Colonic mucosa (tissue), 4 donors: ENCODE measurements at regions not wholly inside any gene's neighbourhood (a gene's known extent, or its start where the extent isn't known, plus 50 kb on each side); places are given as distances from the start of the nearest gene placed in this dataset.

ENCODE experiments used
- DNase-seq: peaks from one replicate; pipeline ENCODE4 v3.0.0-alpha.2; 2020
- H3K27ac ChIP-seq: fragments of 200-600 bp; one replicate; pipeline ENCODE4 v1.8.0; 2021
- H3K27me3 ChIP-seq: fragments of 200-600 bp; one replicate; pipeline ENCODE4 v1.8.0; 2021
- H3K36me3 ChIP-seq: fragments of 200-600 bp; one replicate; pipeline ENCODE4 v1.8.0; 2021
- H3K4me1 ChIP-seq: fragments of 200-600 bp; one replicate; pipeline ENCODE4 v1.8.0; 2021; ENCODE audit warnings: mild to moderate bottlenecking
- H3K4me3 ChIP-seq: fragments of 200-600 bp; one replicate; pipeline ENCODE4 v1.8.0; 2021
- H3K9ac ChIP-seq, 2 donors: one replicate each; pipeline ENCODE4 v1.7.0; 2013; ENCODE audit warnings: control low read depth in 2 of 2, low read depth in 2 of 2, low read length in 2 of 2
- H3K9me3 ChIP-seq: fragments of 200-600 bp; one replicate; pipeline ENCODE4 v1.8.0; 2021
- intact Hi-C: fragments of 100-400 bp; cut with DNase I; formaldehyde crosslinking; loops from one replicate; pipeline ENCODE4 v1.14.1; 2022
- TF ChIP-seq, protein P1 (sequence below): fragments of 200-600 bp; IDR thresholded peaks from one replicate; pipeline ENCODE4 v1.8.0; 2022; ENCODE audit warnings: antibody characterized with exemption, mild to moderate bottlenecking
- donor health status: healthy.
- donor health status: DM: no; HTN: no; CAD: no.
- donor health status: DM: no; HTN: no; CAD: no.

DNA sequence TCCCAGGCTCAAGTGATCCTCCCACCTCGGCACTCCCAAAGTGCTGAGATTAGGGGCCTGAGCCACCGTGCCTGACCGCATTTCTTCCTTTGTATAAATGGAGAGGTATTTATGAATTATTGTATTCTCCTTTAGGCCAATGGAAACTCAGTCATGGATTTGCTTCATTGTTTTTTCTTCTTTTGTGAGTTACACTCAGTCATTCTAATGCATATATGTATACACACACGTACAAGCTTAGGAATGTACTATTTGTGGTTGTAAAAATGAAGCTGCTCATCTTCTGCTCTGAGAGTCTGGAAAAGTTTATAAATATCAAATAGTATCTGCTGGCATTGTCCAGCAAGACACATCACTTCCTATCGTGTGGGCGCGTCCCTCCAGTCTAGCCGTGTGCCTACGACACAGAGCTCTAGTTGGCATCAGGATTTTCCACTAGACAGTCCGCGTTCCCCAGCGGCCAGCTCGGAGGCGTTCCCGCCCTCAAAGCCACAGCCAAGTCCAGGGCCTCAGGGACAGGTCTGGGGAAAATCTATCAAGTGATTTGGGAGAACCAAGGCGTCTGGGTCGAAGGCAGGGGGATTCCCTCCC is 215.2 kb downstream of the NFATC2 start:
- intact Hi-C loops = no loop called here
- Histone ChIP-seq H3K27ac (no peak overlapping the region), H3K4me1 (no peaks in the 10 kb centered on the region), H3K9me3 (no peaks in the 10 kb centered on the region), H3K27me3 (no peaks in the 10 kb centered on the region), H3K36me3 (no peaks in the 10 kb centered on the region), H3K9ac (no peak overlapping the region), H3K4me3 (no peak overlapping the region)
- DNase-seq = no peak
- TF ChIP-seq, protein P1, sequence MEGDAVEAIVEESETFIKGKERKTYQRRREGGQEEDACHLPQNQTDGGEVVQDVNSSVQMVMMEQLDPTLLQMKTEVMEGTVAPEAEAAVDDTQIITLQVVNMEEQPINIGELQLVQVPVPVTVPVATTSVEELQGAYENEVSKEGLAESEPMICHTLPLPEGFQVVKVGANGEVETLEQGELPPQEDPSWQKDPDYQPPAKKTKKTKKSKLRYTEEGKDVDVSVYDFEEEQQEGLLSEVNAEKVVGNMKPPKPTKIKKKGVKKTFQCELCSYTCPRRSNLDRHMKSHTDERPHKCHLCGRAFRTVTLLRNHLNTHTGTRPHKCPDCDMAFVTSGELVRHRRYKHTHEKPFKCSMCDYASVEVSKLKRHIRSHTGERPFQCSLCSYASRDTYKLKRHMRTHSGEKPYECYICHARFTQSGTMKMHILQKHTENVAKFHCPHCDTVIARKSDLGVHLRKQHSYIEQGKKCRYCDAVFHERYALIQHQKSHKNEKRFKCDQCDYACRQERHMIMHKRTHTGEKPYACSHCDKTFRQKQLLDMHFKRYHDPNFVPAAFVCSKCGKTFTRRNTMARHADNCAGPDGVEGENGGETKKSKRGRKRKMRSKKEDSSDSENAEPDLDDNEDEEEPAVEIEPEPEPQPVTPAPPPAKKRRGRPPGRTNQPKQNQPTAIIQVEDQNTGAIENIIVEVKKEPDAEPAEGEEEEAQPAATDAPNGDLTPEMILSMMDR = no peak

- peak; percentile 24 for DNase-seq
- intact Hi-C loops = no loop called here
- Histone ChIP-seq H3K9ac (no peak overlapping the region), H3K9me3 (no peaks in the 10 kb centered on the region), H3K36me3 (no peaks in the 10 kb centered on the region), H3K4me3 (no peak overlapping the region), H3K4me1 (no peaks in the 10 kb centered on the region), H3K27ac (no peak overlapping the region), H3K27me3 (no peaks in the 10 kb centered on the region)
- TF ChIP-seq, protein P1 = peak; percentile 32
These were observed 216.2 kb downstream of the NFATC2 start for GRCh38 chr20:51326201-51326819.

DNA sequence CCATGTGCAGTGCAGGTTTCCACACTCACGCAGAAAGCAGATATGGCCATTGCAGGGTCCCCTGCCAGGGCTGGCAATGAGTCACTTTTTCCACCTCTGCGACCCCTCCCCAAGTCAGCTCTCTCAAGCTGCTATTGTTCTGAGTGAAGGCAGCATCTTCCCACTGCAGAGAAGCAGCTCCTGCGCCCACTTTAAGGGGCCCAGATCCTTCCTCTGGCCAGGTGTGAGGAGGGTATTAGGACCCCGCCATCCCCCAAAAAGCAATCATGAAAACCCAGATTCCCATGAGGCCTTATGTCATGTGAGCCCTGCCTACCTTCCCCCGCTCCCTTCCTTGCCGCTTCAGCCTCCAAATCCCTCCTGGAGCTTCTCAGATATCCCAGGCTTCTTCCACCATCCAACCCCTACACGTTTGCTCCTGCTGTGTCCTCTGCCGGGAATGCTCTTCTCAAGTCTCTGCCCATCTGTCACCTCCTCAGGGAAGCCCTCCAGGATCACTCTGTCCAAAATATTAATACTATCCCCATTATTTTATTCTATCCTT is 220.3 kb downstream of the NFATC2 start:
- Histone ChIP-seq H3K27me3 (no peaks in the 10 kb centered on the region), H3K36me3 (no peaks in the 10 kb centered on the region)
- intact Hi-C loops = no loop called here

DNA sequence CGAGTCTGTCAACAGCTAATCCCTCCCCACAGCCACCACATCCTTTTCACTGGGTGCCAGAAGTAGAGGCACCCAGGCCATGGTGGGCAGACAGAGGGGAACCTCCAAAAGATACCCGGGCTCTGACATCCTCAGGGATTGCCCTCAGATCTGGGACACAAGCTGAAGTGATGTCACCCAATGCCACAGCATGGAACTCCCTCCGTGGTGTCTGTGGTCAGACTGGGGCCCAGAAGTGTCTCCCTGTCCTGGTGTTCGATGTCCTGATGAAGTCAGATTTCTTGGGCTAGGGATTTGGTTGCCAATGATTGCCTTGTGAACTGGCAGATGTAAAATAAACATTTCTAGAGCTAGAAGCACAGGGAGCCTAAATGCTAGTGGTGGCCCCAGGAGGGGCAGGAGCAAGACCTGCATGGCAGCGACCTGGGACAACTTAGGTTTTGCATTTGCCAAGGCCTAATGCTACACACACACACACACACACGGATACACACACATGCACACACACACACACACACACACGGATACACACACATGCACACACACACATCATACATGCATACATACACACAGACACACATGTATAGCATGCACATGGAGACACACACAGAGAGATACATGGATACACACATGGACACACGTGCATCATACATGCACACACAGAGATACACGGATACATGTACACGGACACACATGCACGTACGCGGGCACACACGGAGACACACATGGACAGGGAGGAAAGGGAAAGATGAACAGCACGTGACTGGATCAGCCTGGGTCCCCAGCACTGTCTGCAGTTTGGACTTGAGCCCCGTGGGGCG is 221.0 kb downstream of the NFATC2 start:
- no peaks in the 10 kb centered on the region for H3K9me3 ChIP-seq
- H3K4me1 ChIP-seq = no peaks in the 10 kb centered on the region
- H3K9ac ChIP-seq = no peak overlapping the region
- TF ChIP-seq, protein P1 = no peak
- no peaks in the 10 kb centered on the region for H3K27me3 ChIP-seq
- intact Hi-C loops = no loop called here
- no peaks in the 10 kb centered on the region for H3K36me3 ChIP-seq
- H3K27ac ChIP-seq = no peak overlapping the region
- no peak overlapping the region for H3K4me3 ChIP-seq
- no peak for DNase-seq

More for the DNA sequence above, 220.3 kb downstream of the NFATC2 start:
- Histone ChIP-seq H3K9ac (no peak overlapping the region), H3K27ac (no peak overlapping the region), H3K4me3 (no peak overlapping the region), H3K9me3 (no peaks in the 10 kb centered on the region), H3K4me1 (no peaks in the 10 kb centered on the region)
- TF ChIP-seq, protein P1 = no peak
- DNase-seq = no peak

DNA sequence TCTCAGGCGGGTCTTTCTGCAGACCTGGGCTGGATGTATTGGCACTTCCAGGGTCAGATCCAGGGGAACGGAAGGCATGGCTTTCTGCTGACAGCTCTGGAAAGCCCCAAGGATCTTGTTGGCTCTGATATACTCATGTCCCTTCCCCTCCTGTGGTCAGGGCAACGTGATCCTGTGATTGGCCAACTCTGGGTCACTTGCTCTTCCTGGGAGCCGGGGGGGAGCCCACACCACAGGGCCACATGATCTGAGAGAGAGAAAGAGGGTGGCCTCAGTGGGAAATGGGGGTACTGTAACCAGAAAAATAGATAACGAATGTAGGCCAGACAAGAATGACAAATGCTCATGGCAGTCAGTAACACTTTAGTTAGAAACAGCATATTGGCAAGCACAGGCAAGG is 223.0 kb downstream of the NFATC2 start:
- no peaks in the 10 kb centered on the region for H3K4me1 ChIP-seq
- DNase-seq = no peak
- no peaks in the 10 kb centered on the region for H3K27me3 ChIP-seq
- intact Hi-C loops = no loop called here
- H3K36me3 ChIP-seq = no peaks in the 10 kb centered on the region
- H3K9me3 ChIP-seq = no peaks in the 10 kb centered on the region
- H3K27ac ChIP-seq = no peak overlapping the region
- TF ChIP-seq, protein P1 = no peak
- H3K9ac ChIP-seq = no peak overlapping the region
- no peak overlapping the region for H3K4me3 ChIP-seq
